RPMI7951 (cell line): ENCODE measurements at regions not wholly inside any gene's neighbourhood (a gene's known extent, or its start where the extent isn't known, plus 50 kb on each side); places are given as distances from the start of the nearest gene placed in this dataset.
"Not testable (repeated sequence)": the region's sequence is repeated elsewhere in the genome, so short reads cannot be mapped to it uniquely, and the experiment has no call there.

Experiments
- DNase-seq: peaks from one replicate; pipeline ENCODE4 v3.0.0-alpha.2; 2012; ENCODE audit warnings: low read depth

DNA sequence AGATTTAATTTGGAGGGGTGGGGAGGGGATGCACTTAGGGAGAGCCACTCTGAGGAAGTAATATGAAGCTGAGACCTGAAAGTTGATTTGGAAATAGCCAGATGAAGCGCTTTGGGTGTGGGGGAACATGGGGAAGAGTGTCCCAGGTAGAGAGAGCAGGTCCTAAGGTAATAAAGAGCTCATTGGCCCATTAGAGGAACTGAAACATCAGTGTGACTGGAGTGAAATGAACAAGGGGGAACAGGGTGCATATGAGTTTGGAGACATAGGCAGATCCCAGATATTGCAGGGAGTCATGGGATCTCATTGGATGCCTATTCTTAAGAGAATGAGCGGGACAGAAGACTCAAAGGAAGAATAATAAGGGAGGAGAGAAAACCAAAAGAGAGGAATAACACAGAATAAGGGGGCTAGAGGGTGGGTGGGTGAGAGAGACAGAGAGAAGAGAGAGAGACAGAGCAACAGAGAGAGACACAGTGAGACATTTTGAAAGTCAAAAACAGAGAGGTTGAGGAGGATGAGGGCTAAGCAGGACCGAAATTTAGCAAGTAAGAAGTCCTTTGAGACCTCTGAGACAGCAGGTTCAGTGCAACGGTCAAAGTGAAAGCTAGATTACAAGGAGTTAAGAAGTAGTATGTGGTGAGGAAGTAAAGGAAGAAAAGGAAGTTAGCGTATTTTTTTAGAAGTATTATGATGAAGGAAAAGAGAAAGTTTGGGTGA is 54.1 kb upstream of the NOTCH2NLA start:
- DNase-seq = not testable (repeated sequence)

- DNase-seq = not testable (repeated sequence)
Observed at GRCh38 chr1:146281522-146281921, 52.7 kb upstream of the NOTCH2NLA start.

DNA sequence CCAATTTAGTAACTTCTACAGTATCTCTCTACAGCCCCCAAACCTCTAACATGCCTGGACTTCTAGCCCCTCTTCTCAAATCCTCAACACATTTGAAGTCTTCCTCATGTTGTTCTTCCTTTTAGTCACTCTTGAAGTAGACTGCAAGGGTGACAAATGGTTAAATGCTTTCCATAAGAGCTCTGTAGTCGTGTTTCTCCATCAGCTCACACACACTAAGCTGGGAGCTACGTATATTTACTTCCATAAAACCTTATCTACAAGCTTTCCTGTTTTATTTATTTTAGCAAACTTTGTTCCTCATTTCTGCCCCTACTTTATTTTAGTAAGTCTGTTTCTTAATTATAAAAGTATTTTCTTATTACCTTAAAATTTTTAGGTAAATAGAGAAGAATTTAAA is 49.9 kb upstream of the NOTCH2NLA start:
- DNase-seq = not testable (repeated sequence)
